Esophagus mucosa (tissue), 1 donor: ENCODE measurements at regions not wholly inside any gene's neighbourhood (a gene's known extent, or its start where the extent isn't known, plus 50 kb on each side); places are given as distances from the start of the nearest gene placed in this dataset.

ENCODE experiments used
- ATAC-seq: fragments of 200-7000 bp; cut with Tn5 transposase; one replicate; pipeline ENCODE4 v1.9.1; 2020
- donor health status: DM: yes; HTN: yes; CAD: no.

DNA sequence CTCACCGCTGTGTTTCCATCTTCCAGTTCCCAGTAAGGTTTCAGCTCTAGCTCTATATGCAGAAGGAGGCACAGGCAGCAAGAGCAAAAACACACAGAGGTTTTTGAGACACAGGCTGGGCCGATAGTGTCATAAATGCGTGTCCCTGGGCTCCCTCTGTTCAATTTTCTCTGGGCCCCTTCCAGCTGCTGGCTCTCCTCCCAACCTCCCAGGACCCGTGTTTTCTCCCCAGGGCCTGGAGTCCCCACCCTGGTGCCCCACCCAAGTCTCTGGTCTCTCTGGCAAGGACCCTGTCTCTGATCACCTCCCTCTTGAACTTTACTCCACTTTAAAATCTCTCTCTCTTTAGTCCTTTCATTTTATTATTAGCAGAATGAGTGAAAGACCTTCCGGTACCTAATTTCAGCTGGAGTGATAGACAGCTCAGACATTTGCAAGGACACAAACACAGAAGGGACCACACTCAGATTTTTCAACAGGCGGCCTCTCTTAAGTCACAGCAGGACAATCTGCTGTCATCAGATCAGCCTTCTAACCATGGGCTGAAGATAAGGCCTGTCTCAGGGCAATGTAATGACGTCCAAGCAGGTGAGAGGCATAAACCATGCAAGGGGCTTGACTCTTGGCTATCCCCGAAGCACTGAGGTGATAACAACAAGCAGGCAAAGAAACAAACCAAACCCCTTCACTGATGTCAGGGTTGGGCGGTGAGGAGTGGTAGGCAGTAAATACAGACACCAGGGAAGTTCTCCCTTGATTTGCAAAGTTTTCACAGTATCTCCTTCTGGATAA is 190.0 kb upstream of the IRS2 start:
- no peak for ATAC-seq

DNA sequence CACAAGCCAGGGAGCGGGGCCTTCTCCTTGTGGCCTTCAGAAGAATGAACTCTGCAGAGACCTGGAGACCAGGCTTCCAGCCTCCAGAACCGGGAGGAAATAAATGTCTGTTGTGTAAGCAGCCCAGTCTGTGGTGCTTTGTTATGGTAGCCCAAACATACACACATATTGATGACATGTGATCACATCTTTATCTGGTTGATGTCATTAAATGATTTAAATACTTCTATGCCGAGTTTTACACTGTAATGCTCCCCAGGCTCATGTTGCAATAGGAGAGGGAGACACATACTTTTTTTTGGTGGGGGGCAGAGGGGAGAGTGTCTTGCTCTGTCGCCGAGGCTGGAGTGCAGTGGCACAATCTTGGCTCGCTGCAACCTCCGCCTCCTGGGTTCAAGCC is 188.0 kb upstream of the IRS2 start:
- no peak for ATAC-seq

DNA sequence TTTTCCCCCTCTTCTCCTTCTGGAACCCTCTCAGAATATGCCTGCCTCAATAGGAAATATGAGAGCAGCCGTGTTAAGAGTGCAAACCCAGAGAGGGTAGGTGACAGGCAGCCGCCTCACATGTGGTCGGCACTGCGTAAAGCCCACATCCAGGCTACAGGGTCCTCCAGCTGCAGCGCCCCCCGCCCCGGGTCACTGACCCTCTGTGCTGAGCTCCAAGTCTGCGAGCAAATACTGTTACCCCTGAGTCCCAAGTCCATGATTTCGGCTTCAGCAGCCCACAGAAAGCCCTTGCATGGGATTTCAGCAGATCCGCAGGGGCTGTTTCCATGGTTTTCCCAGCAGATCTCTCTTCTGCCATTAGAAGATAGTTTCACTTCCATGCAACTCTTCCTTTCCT is 186.9 kb upstream of the IRS2 start:
- ATAC-seq, result no peak

DNA sequence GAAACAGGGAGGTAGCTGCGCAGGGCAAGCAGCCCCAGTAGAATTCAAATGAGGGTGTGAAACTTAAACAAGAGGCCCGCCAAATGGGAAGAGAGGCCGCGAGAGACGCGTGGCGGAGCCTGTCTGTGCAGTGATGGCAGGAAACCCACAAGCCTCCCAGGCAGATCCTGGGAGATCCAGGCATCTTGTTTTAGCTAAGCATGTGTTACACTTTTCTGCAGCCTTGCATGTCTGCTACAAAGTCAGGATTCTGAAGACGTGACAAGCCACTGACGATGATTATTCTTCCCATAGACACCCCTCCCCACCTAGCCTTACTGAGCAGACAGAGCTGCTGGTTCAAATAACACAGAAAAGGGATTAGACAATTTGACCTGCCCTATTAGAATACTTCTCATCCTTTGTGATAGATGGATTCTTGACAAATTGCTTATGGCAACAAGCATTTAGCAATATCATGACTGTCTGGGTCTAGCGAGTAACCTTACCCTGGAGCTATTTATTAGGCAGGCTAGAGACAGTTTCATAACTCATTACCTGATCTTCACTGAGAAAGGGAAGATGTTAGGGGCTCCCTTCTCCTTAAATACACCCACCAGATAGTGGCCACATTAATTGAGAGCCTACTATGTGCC is 185.2 kb upstream of the IRS2 start:
- ATAC-seq, result no peak

DNA sequence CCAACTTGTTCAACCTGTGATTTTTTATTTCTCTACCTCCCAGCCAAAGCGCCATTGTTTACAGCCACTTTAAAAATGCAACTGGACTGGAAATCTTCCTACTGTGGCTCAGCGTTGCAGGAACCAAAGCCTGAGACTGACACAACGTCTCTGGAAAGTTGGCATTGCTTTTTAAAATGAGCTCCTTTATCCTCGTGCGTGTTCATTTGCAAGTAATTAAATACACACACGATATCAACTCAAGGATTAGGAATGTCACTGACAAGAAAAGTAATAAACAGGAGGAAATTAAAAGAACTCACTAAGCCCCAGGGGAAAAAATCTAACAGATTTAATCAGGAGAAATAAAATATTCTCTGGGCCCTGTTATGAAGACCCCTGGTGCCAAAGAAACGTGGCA is 184.6 kb upstream of the IRS2 start:
- no peak for ATAC-seq

DNA sequence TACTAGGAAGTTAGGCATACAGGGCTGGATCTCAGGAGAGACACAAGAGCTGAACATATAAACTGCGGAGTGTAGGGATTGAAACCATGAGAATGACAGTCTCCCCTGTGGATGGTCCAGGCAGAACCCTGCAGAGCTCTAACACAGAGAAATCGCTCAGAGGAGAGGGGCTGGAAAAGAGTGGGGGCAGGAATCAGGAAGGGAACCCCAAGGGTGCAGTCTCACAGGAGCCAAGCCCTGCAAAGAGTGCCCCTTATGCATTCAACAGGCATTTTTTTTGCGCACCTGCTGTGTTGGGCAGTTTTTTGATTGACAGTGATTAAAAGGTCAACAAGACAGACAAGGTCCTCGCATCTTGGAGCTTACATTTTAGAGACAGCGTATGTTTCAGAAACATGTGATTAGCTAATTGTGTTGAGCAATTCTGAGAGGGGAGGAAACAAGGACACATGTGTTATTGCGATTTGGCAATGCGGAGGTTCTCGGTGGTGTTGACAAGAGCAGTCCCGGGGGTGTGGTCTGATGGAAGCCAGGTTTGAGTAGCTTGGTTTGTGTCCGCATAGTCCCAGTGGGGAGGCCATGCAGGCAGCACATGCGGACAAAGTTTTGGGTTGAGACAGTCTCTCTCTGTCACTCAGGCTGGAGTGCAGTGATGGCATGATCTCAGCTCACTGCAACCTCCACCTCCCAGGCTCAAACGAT is 182.6 kb upstream of the IRS2 start:
- ATAC-seq, result no peak

DNA sequence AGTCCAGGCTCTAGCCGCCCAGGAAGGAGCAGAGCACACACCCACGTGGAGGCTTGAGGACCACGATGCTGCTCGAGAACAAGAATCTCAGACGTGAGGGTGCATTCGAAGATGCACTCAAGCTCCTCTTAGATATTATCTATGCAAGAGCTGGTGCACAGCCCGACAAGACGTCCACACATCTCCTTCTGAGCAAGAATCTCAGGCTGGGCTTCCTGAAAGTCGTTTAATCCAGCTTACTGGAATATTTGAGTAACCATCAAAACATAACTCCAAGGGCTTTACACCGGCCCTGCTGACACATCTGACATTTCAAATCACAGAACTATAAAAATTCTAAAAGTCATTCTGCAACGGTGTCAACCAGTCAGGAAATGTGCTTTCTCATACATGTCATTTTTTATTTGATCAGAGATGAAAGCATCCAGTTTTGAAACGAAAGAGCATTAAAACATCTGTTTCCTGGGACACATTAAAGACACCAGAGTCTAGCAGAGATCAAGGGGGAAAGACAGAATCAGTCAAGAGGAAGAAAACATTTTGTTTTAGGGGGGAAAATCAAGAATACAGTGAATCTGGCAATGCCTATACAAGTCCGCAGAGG is 177.7 kb upstream of the IRS2 start:
- ATAC-seq, result no peak

DNA sequence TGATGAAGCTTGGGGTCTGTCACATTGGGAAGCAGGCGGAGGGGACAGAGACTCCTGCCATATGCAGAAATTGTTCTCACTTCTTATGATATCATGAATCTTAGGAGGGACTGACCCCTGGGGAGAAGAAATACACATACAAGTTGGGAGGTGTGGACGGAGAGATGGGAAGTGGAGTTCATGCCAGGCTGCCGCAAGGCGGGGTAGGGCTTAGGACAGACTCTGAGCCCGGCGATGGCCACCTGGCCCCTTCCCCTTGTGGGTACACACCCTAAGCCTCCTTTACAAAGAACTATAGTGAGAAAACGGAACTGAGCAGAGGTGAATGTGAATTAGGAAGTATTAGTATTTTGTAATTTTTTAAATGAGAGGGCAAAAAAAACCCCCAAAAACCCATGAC is 177.0 kb upstream of the IRS2 start:
- ATAC-seq, result no peak

DNA sequence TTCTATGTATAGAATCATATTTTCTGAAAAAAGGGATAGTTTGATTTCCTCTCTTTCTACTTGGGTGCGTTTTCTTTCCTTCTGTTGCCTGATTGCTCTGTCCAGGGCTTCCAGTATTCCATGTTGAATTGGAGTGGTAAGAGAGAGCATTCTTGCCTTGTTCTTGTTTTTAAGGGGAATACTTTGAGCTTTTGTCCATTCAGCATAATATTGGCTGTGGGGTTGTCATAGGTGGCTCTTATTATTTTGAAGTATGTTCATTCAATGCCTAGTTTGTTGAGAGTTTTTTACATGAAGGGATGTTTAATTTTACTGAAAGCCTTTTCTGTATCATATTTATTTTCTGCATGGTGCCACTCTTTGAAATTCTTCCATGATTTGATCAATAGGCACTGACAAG is 173.5 kb upstream of the IRS2 start:
- ATAC-seq, result no peak

DNA sequence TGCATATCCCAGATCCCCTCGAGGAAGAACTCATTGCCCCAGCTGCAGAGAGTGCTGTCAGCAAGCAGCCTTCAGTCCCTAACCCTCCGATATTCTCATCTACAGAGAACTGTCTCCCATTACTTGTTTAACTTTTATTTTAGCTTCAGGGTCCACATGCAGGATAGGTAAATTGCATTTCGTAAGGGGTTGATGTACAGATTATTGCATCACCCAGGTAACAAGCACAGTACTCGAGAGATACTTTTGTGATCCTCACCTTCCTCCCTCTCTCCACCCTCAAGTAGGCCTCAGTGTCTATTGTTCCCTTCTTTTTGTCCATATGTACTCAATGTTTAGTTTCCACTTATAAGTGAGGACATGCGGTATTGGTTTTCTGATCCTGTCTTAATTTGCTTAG is 171.5 kb upstream of the IRS2 start:
- ATAC-seq, result no peak

DNA sequence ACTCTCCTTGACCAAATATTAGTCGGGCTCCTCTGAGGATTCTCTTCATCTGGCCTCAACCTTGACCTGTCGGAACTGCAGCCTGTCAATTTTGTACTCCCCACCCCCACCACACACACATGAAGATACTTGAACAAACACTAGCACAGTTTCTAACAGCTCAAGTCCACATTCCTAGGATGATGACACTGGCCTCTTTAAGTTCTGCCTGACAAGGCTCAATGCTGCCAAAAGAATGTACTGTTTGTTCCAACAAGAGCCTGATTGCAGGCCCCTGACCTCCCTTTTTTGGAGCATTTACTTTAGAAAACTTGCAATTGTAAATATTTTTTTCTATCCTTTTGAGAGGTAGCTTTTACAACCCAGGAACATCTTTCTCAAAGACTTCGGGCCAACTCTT is 169.2 kb upstream of the IRS2 start:
- no peak for ATAC-seq

DNA sequence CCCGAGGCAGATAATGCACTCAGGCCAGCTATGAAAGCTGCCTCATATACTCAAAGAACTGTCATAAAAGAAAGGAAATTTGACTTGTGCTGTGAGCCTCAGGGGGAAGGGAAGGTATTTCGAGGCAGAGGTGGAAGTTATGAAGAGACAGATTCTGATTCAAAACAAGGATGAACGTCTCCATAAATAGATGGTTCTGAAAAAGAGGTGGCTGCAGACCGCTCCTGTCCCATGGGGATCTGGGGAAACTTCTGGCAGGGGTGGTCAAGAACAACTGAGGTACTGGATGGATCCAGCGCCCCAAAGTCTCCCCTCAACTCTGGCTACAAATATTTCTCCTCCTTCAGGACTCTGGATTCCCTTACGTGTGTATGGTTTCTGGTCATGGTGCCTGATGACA is 168.1 kb upstream of the IRS2 start:
- no peak for ATAC-seq

DNA sequence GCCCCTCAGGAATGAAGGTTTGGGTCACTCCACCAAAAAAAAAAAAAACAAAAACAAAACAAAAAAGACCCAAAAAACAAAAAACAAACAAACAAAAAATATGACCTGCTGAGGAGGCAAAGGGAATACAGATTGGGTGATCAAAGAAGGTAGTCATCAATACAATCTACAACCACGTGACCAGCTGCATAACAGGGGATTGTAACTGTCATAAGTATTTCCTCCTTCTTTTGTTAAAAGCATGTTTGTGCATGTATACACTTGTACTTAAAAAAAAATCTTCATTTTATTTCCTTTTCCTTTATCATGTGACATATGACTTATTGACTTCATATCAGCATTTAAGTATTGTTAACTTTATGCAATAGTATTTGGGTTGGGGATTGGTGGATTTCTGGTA is 165.1 kb upstream of the IRS2 start:
- ATAC-seq, result no peak

DNA sequence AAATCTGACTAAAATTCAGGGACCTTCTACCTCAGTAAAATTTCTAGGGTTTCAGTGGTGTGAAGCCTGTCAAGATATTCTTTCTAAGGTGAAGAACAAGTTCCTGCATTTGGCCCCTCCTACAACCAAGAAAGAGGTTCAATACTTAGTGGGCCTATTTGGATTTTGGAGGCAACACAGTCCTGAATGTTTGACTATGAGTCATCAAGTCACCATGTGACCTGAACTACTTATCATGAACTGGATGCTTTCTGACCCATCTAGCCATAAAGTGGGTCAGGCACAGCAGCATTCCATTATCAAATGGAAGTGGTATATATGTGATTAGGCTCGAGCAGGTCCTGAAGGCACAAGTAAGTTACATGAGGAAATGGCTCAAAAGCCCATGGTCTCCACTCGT is 163.0 kb upstream of the IRS2 start:
- no peak for ATAC-seq

DNA sequence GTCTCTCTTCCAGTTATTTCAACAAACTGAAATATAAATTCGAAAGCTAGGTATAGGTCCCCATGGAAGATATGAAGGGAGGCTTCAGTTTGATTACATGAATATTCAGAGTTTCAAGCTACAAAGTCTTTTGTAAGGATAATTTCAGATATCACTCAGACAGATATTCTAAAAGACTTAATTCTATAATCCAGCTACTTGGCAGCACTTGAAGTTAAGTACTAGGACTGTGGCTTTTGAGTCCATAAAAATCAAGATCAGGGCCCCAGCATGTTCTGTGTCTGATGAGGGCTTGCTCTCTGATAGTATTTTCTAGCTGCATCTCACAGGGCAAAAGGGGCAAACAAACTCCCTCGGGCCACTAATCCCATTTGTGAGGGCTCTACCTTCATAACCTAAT is 160.6 kb upstream of the IRS2 start:
- ATAC-seq, result no peak

DNA sequence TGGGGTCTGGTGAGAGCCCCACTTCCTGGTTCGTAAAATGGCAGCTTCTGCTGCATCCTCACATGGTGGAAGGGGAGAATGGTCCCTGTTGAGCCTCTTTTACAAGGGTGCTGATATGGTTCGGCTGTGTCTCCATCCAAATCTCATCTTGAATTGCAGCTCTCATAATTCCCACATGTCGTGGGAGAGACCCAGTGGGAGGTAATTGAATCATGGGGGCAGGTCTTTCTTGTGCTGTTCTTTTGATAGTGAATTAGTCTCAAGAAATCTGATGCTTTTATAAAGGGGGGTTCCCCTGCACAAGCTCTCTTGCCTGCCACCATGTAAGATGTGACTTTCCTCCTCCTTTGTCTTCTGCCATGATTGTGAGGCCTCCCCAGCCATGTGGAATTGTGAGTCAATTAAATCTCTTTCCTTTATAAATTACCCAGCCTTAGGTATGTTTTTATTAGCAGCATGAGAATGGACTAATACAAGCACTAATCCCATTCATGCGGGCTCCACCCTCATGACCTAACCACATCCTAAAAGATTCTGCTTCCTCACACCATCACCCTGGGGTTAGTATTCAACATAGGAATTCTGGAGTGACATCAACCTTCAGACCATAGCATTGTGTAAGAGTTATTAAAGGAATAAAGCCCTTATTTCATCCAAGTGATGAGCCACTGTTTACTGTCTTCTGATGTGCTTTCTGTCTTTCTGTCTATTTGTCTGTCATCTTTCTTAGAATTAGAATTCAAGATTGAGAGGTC is 159.0 kb upstream of the IRS2 start:
- ATAC-seq, result peak; percentile 82

DNA sequence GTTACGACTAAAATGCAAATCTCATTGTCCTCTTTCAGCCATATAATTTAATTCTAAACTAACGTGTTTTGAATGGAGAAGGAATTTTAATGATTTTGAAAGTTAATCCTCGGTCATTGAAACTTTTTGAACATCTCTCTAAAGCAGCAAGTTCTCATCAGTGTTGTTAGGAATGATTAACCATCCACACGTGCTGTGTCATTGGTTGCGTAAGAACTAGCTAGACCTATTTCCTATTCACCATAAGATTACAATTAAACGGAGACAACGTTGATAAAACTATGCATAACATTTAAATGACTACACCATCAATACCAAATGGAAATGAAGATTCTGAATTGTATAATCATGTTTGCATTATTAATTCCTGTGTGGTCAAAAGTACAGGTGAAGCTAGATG is 155.6 kb upstream of the IRS2 start:
- ATAC-seq, result no peak

DNA sequence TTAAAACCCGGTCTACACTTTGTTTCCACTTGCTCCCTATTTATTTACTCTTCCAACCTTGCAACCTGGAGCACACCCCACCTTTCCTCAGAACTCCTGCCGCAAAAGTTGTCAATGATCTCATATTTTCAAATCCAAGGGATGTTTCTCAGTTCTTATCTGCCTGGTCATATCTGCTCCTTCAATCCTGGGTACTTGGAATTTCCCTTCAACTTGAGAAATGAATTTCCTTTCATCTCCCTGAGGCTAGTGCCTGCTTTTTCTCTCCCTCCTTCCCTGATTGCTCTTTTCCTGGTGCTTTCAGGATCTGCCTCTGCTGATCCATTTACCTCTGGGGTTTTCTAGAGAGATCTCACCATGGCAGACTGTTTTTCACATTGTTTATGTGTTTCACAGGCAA is 154.8 kb upstream of the IRS2 start:
- no peak for ATAC-seq

DNA sequence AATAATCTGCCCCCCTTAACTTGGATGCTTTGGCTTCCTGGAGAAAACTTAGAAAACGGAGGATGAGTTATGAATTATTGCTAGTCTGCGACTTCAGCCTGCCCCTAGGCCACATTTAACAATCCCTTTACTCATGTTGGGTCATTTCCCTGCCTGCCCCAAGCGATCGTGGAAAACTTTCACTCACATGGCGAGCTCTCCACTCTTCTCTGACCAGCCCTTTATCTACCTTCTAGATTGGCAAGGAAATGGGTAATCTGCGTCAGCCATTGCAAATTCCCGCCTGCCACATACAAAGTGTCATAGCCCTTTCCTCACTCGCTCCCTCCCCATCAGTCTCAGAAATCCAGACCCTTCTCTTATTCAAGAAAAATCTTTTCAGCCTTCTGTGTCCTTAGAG is 154.3 kb upstream of the IRS2 start:
- no peak for ATAC-seq

DNA sequence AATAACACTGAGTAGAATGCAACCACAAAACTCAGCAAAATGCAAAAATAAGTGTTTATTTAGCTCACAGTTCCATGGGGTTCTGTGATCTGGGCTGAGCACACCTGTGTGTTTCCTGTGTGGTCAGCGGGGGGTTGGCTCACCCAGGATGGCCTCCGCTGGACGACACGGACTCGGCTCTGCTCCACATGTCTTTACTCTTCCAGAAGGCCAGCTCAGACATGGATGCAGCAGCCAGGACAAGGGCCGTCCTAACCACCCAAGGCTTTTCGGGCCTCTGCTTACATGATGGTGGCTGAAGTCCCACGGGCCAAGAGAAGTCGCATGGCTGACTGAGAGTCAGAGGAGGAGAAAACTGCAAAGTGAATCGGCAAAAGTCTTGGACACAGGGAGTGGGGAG is 153.5 kb upstream of the IRS2 start:
- ATAC-seq, result no peak

DNA sequence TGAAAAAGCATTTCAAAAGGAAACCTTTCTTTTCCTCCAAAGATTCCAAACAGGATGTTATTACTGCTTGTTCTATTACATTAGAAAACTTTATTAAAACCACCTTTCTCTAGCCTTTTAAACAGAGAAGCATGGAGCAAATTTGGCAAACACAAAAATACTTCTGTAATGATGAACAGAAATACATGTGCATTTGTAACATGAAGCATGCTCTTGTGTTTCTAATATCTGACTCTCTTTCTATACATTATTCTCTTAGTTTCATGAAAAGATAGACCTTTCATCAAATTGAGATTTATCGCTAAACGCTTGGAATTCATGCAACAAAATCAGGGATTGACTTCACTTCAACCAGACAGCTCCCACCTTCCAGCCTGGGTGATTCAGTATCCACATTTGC is 152.8 kb upstream of the IRS2 start:
- no peak for ATAC-seq

DNA sequence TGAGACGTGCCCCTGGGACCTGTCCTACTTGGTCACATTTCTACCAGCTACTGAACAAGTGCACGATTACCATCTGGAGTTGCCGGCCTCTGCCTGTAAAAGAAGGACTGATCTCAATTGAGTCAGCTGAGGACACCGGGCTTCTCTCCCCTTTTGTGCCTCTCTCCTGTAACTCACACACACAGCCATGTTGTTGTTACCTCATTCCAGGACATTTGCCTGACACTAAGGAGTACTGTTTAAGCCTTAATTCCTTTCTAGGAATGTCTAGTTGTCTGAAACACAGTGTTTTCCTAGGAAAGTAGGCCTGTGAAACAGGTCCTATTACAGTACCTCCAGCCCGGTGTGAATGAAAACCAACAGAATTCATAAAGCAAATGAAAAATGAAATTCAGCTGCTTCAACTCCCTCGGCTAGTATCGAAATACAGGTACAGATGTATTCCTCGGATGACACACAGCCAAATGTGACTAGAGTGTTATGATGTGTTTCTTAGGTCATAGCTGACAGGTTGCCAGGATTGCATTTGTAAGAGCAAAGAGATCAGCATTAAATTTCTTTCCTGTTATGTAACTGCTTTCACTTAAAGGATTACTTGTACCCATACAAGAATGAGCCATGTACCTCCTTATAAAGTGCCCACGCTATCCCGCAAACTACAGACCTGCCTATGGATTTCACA is 152.0 kb upstream of the IRS2 start:
- ATAC-seq, result peak; percentile 86
